ENCODE measurements at regions not wholly inside any gene's neighbourhood (a gene's known extent, or its start where the extent isn't known, plus 50 kb on each side); places are given as distances from the start of the nearest gene placed in this dataset.
A peak's percentile ranks its signal among the peaks of the same experiment; 100 is the strongest.

DNA sequence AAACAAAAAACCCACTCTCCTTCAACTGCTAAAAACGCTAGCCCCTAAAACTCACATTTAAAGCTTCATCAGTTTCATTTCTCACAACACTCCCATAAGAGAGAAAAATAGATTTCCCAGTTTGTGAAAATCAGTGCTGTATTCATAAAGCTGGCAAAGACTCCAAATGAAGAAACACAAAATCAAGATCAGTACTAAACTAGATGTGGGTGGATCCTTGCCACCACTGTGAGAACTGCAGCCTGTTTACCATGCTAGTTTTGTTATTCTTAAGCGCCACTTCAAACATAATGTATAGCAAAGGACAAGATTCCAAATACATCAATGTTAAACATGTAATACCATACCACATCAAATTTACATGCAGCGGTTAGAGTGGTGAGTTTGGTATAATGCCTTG, 104.5 kb upstream of the CCDC150 start:
- no peak for DNase-seq

DNA sequence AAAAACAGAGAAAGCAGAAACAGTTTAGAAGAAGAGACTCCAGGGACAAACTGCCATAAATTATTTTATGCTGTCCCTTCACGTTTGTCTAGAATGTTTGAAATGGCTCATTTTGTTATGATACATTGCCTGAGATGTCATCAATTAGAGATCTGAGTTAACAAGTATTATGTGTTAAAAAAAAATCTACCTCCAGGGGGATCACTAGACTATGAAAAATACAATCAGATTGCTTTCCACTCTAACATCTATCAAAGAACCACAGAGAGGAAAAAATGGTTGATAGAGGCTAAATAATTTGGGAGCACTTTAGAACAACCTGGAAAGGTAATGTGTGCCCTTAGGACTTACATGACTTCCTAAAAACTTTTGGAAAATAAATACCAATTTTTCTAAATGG, 103.8 kb upstream of the CCDC150 start:
- DNase-seq, result no peak

DNA sequence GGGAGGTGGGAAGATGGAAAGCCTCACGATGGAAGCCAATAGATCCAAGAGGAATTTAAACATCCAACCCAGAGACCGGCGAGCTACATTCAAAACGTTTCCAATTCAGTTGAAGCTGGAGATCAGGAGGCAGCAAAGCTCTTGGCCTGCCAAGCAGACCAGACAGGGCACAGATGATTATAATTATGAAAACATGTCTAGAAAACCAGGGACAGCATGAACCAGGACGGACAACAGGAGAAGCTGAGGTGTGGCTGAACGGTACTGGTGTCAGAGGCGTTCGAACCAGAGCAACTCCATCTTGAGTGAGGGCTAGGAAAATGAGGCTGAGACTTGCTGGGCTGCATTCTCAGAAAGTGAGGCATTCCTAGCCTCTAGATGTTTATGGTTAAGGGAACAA, 102.2 kb upstream of the CCDC150 start:
- no peak for DNase-seq

DNA sequence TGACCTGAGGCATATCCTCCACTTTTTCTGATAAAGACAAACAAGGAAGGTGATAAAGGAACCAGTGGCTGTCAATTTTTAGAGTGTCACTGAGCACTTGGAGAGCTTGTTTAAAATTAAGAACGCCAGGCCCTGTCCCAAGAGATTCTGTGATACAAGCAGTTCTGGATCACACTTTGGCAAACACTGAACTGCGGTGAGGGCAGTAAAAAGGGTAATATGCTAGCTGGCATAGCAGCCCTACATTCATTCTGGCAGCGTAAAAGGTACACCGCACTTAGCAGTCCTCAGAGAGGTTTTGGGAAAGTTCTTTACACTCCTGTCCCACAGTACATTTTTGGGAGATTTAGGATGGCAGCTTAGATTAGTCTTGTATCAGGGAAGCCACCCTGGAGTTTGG, 101.3 kb upstream of the CCDC150 start:
- no peak for DNase-seq

DNA sequence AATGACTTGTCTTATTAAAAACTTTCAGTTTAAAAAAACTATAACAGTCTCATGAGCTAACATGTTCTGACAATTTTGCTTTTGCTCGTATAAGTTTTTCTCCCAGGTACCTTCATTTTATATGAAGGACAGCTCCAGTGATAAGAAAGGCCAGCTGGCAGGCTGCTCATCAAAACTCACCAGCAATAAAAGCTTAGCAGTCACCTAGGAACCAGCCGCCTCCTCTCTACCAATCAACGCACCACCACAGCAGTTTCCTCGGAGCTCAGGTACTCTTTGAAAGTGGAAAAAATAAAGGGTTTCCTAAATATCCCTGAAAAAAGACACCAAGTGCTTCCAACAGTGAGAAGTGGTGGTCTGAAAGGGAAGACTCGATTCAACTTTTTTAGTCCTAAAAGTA, 100.9 kb upstream of the CCDC150 start:
- DNase-seq, result no peak

DNA sequence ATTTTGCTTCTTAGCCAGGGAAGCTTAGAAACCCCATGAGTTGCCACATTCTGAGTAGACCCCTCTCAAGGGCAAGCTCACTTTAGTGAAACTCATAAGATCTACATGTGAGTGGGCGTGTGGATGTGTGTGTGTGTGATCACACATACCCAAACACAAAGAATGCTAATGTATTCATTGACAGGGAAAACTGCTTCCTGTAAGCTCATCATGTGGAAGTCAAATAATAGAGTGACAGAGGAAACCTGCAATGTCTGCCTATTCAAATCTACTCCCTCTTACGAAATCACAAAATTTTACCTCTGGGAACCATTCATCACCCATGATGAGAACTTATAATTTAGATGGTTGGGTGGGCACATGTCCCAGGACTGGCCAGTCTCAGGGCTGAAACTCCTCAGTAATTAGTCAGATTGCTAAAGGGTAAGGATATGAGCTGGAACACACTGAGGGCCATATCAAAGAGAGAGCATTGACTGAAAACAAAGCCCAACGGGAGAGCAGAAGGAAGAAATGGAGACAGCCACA, 94.5 kb upstream of the CCDC150 start:
- no peak for DNase-seq

DNA sequence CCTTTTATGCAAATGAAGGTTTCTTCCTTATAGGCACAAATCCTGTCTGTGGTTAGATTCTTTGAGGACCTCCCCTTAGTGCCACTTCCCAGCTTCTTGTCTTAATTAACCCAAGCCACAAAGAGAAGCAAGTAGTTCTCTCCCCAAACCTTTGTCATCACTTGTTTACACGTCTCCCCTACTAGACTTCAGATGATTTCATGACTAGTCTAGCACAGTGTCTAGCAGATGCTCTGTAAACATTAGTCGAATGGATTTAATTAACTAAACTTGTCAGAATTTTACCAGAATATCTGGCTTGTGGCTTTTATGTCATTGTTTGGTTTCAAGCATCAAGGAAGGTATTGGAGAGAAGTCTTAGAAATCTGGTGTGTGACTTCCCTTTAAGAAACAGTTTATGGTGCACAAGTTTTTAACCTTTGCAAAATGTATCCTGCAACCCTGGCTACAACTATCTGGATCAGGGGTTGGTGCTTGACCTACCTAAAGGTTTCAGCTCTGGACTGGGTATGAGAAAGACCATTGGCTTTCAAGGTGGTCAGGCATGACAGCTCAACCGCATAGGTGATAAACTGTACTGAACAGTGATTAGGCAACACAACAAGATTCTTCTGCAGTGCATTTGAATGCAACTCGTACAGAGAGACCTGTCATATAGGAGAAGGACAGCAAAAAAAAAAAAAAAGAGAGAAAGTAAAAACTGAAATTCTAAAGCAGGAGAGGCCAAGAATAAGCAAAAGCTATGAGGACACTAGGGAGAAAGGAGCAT, 93.2 kb upstream of the CCDC150 start:
- DNase-seq, result no peak

DNA sequence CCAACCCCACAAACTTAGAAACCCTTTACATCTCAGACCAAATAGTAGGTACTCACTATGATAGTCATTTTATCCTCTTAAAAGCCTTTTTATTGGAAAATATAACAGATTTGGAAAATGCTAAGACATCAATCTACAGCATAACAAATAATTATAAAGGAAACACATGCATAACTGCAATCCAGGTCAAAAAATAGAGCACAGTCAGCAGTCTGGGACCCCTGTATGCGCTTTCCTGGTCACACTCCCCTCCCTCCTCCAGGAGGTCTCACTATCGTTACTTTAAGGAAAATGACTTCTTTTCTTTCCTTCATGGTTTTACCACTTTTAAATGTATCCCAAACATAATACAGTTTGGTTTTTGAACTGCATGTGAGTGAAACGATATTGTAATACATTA, 90.5 kb upstream of the CCDC150 start:
- DNase-seq, result no peak

DNA sequence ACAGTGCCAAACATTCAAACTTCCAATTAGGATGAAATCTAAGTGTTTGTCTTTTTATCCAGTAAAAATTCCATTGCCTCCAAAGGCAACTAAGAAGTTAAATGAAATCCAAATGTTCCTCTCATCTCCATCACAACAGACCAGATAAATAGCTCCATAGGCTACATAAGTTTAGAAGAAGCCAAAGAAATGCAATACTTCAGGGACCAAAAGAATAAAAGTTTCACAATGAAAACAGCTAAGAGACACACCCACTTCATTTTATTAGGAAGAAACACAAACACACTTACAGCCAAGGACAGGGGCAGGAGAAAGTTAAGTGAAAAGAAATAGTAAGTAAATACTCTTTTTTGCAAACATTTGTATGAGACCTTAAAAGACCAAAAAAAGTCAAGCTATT, 88.5 kb upstream of the CCDC150 start:
- DNase-seq, result peak; percentile 17

DNA sequence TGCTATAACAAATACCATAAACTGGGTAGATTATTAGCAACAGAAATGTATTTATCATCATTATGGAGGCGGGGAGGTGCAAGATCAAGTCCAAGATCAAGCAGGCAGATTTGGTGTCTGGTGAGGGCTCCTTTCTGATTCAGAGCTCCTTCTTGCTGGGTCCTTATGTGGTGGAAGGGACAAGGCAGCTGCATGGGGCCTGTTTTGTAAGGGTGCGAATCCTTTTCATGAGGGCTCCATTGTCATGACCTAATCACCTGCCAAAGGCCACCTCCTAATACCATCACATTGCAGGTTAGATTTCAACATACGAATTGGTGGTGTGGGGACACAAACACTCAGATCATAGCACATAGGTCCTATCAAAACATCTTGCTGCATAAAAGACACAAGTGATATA, 84.4 kb upstream of the CCDC150 start:
- DNase-seq, result no peak

DNA sequence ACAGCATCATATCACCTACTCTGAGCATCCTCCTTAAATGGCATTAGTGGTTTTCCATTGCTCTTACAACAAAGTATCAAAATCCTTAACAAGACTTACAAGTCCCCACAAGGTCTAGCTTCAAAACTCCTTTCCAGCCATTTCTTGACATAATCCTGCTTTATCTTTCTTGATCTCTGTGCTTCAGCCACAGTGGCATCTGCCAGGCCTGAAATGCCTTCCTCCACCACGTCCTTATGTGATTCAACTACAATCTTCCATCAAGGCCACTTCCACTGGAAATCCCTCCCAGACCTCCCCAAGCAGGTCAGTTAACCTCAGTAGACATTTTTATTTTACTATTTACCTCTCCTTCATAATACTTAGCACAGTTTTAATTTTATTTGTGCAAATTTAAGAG, 83.8 kb upstream of the CCDC150 start:
- DNase-seq, result no peak

DNA sequence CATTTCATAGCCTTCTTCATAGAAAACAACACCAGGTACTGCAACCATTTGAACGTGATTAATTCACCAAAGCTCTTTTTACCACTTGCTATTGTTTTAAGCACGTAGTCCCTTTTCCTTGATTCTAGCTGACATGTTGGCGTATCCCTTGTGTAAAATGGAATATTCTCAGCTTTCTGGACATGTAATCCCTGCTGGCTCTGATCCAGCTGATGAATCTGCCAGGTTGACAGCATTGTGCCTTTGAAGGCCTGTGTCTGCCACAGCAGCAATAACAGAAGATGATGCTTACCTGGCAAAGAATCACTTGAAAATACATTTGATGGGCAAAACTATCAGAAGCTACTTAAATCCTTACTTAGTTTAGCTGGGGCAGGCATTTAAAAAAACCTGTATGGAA, 81.0 kb upstream of the CCDC150 start:
- DNase-seq, result no peak

DNA sequence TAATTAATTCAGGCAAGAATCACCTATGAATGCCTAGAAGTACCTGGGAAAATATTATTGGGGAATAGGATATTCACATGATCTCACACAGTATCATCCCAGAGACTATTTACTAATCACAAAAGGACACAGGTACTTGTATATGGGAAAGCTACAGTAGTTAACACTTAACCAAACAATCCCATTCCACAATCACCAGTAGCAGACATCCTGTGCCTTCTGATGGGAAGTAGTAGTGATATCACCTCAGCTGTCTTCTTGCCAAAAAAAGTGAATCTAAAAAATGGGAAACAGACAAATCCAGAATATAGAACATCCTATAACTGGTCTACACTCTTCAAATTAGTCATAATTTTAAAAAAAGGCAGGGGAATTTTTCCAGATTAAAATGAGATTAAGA, 75.6 kb upstream of the CCDC150 start:
- no peak for DNase-seq

DNA sequence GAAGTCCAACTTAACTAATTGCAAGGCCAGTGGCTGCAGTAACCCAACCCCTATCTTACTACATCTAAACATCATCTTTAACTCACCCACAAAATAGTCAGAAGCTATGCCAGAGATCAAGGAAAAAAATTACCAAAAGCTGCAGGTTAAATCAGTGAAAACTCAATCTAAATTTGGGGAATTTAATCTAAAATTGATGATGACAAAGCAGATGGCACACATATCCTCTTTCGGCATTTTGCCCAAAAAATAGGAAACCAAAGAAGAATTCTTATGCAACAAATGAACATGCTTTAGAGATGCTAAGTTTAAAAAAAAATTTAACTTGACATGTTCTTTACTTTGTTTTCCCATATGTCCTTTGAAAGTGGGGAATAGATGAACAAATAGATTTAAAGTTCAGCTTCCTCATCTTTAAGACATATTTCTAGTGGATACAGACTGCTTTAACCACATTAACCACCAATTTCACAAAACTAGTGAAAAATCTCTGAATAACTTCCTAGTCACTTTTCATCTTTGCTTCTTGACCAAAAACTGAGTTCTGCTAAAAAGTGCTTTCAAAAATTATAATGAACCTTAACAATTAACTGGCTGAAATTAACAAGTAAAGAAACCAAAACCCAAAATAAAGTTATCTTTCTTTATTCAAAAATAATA, 74.3 kb upstream of the CCDC150 start:
- no peak for DNase-seq

DNA sequence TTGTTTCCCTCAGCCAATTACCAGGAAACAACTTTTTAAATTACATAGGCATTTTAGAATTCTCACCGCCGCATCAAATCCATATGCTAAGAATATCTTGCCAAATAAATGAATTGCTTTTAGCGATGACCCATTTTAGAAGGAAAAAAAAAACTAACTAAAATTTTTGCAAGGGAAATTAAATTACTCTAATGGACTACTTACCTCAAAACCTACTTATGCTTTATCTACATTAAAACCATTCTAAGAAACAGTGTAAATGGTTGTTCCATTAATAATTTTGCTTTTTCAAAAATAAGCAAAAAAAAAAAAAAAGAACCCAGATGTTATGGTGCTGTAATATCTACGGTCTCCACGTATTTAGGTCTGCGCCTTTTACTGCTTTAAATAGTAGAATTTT, 73.5 kb upstream of the CCDC150 start:
- no peak for DNase-seq

DNA sequence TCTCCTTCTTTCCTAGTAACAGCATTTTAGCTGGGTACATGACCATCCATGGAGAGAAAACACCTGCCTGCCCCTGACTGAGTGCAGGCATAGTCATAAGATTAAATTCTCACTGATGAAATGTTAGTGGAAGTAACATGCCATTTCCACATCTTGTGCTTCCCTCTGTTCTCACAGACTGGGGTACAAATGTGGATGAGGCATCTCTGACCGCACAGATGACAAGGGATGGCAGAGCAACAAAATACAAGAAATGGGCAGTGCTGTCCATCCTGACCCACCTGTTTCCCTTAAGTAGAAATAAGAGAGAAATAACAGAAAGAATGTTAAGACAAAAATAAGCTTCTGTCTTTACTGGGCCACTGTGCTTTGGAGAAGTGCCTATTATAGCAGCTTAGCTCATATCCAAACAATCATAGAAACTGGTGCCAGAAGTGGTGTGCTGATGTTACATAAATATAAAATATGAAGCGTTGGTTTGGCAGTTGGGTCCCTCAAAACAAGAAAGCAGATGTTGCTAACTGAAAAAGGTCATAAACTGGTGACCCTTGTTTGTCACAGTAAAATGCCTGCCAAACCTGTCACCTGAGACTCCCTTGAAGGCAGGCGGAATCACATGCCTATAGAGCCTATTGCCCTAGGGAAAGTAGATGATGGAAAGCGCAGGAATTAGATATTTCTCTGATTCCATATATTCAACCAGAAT, 72.4 kb upstream of the CCDC150 start:
- DNase-seq, result peak; percentile 58

DNA sequence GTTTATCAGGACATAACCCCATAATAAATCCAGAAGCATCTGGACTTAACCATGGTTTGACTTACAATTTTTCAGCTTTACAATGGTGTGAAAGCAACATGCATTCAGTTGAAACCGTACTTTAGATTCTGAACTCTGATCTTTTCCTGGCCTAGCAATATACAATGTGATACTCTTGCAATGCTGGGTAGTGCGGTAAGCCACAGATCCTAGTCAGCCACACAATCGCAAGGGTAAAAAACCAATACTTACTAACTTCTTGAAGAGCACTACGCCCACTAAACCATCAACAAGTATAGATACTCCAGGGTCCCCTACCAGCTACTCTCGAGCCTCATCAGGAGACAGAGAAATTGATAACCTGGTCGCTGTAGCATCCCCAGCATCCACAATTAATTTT, 71.0 kb upstream of the CCDC150 start:
- no peak for DNase-seq

DNA sequence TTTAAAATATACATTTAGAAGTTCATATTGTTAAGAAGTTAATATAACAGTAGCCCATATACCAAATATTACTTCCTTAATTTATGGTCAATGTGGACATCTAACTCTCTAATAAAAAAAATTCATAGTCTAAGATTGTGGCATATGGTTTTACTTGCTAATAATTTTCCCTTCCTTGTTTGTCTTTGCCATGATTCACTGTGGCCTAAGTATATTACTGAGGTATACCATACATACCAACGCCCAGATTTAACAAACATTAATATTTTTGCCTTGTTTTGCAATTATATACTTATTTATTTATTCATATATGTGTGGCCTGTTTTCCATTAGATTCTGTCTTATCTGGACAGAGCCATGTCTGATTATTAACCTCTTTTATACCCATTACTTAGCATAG, 54.6 kb upstream of the CCDC150 start:
- no peak for DNase-seq

DNA sequence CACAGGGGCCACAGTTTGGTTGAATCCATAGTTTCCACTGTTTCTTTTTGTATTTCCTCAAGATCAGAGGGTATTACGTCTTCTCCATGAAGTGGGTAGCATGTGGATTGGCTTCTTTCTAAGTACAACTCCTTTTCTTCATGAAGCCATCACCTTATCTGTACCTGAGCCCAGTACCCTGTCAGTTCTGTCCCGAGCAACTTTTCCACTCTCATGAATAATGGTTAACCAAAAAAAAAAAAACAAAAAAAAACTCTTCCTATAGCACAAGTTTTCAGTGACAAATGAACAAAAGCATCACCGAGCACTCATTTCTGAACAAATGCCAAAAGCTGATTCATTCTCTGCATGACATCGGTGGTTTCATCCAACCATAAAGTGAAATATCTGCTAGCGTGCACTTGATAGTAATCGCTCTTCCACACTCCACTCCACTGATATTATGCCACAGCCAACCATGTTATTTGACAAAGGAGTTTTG, 53.0 kb upstream of the CCDC150 start:
- DNase-seq, result peak; percentile 25

DNA sequence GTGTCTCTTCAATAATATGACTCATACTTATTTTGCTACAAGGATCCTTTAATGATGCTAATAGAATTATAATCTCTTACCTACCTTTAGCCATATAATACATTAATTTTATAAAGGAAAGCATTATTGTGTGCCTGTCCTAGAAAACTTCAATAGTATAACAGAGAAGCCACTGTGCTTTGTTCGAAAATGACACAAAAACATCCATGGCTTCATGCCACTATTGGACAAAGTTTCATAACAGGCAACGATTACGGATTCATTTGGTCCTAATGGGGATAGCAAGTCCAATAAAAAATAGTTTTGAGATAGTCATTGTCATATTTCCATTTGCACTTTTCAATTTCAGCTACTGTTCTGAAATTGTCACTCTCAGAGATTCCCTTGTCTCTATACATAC, 52.5 kb upstream of the CCDC150 start:
- no peak for DNase-seq

DNA sequence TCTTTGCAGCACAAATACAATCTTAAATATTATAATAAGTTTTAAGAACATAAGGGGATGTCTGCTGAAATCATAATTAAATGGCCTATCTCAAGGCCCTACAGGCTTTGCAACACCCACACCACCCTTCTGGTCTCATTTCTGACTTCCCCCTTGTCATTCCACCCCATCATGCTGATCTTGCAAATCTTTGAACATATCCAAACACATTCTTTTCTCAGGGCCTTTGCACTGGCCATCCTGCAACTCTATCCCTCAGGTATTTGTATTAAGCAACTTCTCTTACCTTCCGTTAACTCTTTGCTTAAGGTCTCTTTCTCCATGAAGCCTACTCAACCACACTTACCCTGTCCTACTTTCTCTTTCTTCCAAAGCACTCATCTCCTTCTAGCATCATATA, 51.8 kb upstream of the CCDC150 start:
- no peak for DNase-seq

DNA sequence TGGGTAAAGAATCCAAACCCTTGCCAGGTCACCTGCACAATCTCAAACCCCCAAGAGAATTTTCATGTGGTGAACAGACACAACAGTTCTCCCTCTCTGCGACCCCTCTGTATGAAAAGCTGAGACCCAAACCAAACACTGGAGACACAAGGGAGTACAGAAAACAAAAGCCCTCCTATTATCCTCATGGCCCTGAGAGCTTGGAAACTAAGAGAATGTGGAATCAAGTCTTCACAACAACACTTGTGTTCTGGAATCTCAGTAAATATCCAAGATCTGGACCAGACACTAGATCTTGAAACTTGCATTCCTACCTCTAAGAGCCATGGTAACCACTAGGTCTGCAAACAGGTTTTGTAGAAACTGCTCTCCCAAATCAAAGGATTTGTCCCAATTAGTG, 50.1 kb upstream of the CCDC150 start:
- DNase-seq, result no peak

All from tongue (tissue), 1 donor.